Hepatocyte (in vitro differentiated cells): ENCODE measurements at regions not wholly inside any gene's neighbourhood (a gene's known extent, or its start where the extent isn't known, plus 50 kb on each side); places are given as distances from the start of the nearest gene placed in this dataset.

Experiments
- CTCF ChIP-seq: fragments of 200-600 bp; sonication (generic); IDR thresholded peaks from 2 replicates; pipeline ENCODE4 v1.5.1; 2016; ENCODE audit warnings: antibody characterized with exemption, mild to moderate bottlenecking; ENCODE audit not compliant: poor library complexity
- EZH2 ChIP-seq: fragments of 200-600 bp; sonication (generic); IDR thresholded peaks from 2 replicates; pipeline ENCODE4 v1.6.1; 2016; ENCODE audit warnings: antibody characterized with exemption, mild to moderate bottlenecking, borderline replicate concordance
- EZH2phosphoT487 ChIP-seq: fragments of 200-600 bp; sonication (generic); IDR thresholded peaks from one replicate; pipeline ENCODE4 v1.6.1; 2018; ENCODE audit warnings: antibody characterized with exemption, mild to moderate bottlenecking, low read depth, moderate library complexity; ENCODE audit not compliant: unreplicated experiment, severe bottlenecking

DNA sequence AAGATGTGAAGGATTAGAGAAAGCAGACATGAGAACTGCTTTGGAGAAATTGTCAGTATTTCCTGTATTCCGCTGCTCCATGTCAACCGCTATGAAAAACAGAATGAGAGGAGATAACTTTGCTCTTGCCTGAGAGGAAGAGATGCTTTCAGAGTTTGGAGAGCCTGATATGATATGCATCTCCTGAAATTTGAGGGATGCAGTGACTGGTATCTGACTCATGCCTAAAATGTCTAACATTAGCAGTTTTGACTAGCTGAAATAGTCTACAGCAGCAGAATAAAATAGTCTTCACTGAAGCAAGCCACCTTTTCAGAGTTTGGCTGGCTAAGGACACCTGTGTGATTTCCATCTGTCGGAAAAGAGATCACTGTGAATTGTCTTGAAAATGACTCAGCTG lies 165.8 kb upstream of the LRRC7 start:
- no peak for TF ChIP-seq EZH2phosphoT487
- TF ChIP-seq CTCF: no peak
- no peak for TF ChIP-seq EZH2
